Cardiac muscle cell (in vitro differentiated cells and primary cell): ENCODE measurements at regions not wholly inside any gene's neighbourhood (a gene's known extent, or its start where the extent isn't known, plus 50 kb on each side); places are given as distances from the start of the nearest gene placed in this dataset.

Experiments used
- DNase-seq, 2 donors: peaks; one replicate each; pipeline versions ENCODE4 v3.0.0 to v3.0.0-alpha.2; 2010 to 2017; ENCODE audit warnings: low read depth in 1 of 2, low spot score in 1 of 2
- H3K27ac ChIP-seq: fragments of 200-600 bp; sonication (generic); 2 replicates; pipeline ENCODE4 v1.5.1; 2016
- H3K27me3 ChIP-seq: fragments of 200-600 bp; sonication (generic); 2 replicates; pipeline ENCODE4 v1.6.0; 2016; ENCODE audit warnings: control low read depth
- H3K36me3 ChIP-seq: fragments of 200-600 bp; sonication (generic); 2 replicates; pipeline ENCODE4 v1.5.1; 2016; ENCODE audit warnings: control low read depth
- H3K4me1 ChIP-seq: fragments of 200-600 bp; sonication (generic); 2 replicates; pipeline ENCODE4 v1.8.1; 2017; ENCODE audit warnings: low read depth, mild to moderate bottlenecking, mixed run types
- H3K4me3 ChIP-seq: fragments of 200-600 bp; sonication (generic); 2 replicates; pipeline ENCODE4 v1.5.1; 2016; ENCODE audit warnings: mild to moderate bottlenecking
- H3K9me3 ChIP-seq: fragments of 200-600 bp; sonication (generic); 2 replicates; pipeline ENCODE4 v1.5.1; 2017; ENCODE audit warnings: low read depth, mild to moderate bottlenecking, control low read depth
- CTCF ChIP-seq: IDR thresholded peaks from 2 replicates; pipeline ENCODE4 v1.5.1; 2012; ENCODE audit warnings: low read depth, mild to moderate bottlenecking, low read length

GRCh38 chr9:18129809-18130334 lies 344.1 kb upstream of the ADAMTSL1 start:
- Histone ChIP-seq H3K9me3 (no peaks in the 10 kb centered on the region), H3K27ac (no peak overlapping the region), H3K4me3 (no peak overlapping the region), H3K4me1 (no peaks in the 10 kb centered on the region), H3K27me3 (no peaks in the 10 kb centered on the region), H3K36me3 (no peaks in the 10 kb centered on the region)
- TF ChIP-seq CTCF = no peak
- DNase-seq = no peak

- H3K27me3 ChIP-seq = peaks cover under 1% of the 10 kb centered on the region
- H3K4me1 ChIP-seq = no peaks in the 10 kb centered on the region
- no peaks in the 10 kb centered on the region for H3K9me3 ChIP-seq
- DNase-seq = no peak
- TF ChIP-seq CTCF = no peak
- H3K4me3 ChIP-seq = no peak overlapping the region
- H3K36me3 ChIP-seq = no peaks in the 10 kb centered on the region
- no peak overlapping the region for H3K27ac ChIP-seq
These were observed 337.5 kb upstream of the ADAMTSL1 start for GRCh38 chr9:18136354-18136994.

GRCh38 chr9:18137815-18138214 lies 336.1 kb upstream of the ADAMTSL1 start:
- no peak for DNase-seq
- Histone ChIP-seq H3K27me3 (peaks cover 5% of the 10 kb centered on the region), H3K4me1 (no peaks in the 10 kb centered on the region), H3K4me3 (no peak overlapping the region), H3K9me3 (no peaks in the 10 kb centered on the region), H3K36me3 (no peaks in the 10 kb centered on the region), H3K27ac (no peak overlapping the region)
- peak; percentile 10 for TF ChIP-seq CTCF

GRCh38 chr9:18138656-18139055 lies 335.3 kb upstream of the ADAMTSL1 start:
- no peaks in the 10 kb centered on the region for H3K9me3 ChIP-seq
- no peaks in the 10 kb centered on the region for H3K36me3 ChIP-seq
- no peak for DNase-seq
- peaks cover 5% of the 10 kb centered on the region for H3K27me3 ChIP-seq
- no peak overlapping the region for H3K27ac ChIP-seq
- no peak overlapping the region for H3K4me3 ChIP-seq
- no peaks in the 10 kb centered on the region for H3K4me1 ChIP-seq
- no peak for TF ChIP-seq CTCF

GRCh38 chr9:18141681-18142080 lies 332.3 kb upstream of the ADAMTSL1 start:
- TF ChIP-seq CTCF = no peak
- Histone ChIP-seq H3K27me3 (peaks cover 5% of the 10 kb centered on the region), H3K9me3 (no peaks in the 10 kb centered on the region), H3K27ac (no peak overlapping the region), H3K36me3 (no peaks in the 10 kb centered on the region), H3K4me1 (no peaks in the 10 kb centered on the region), H3K4me3 (no peak overlapping the region)
- DNase-seq = no peak
